Adrenal gland (tissue), 9 donors: ENCODE measurements at regions not wholly inside any gene's neighbourhood (a gene's known extent, or its start where the extent isn't known, plus 50 kb on each side); places are given as distances from the start of the nearest gene placed in this dataset.

Experiments used
- DNase-seq, 7 donors: peaks; one replicate each; pipeline ENCODE4 v3.0.0-alpha.2; 2019 to 2020
- H3K27ac ChIP-seq, 5 donors: fragments of 200-600 bp; sonication (generic) in 4 of 5; 1 replicate in 3 of 5; 2 replicates in 2 of 5; pipeline versions ENCODE4 v1.5.1 to v1.8.0; 2016 to 2020; ENCODE audit warnings: mild to moderate bottlenecking in 1 of 5
- H3K27me3 ChIP-seq: fragments of 200-600 bp; 2 replicates; pipeline ENCODE4 v1.8.0; 2021
- H3K36me3 ChIP-seq, 2 donors: fragments of 200-600 bp; replicated peaks in 1 of 2; 1 replicate in 1 of 2; 2 replicates in 1 of 2; pipeline versions ENCODE4 v1.5.1 to v1.8.0; 2018 to 2022
- H3K4me1 ChIP-seq, 2 donors: fragments of 200-600 bp; replicated peaks in 1 of 2; 1 replicate in 1 of 2; 2 replicates in 1 of 2; pipeline versions ENCODE4 v1.5.1 to v1.8.0; 2018 to 2021
- H3K4me3 ChIP-seq, 4 donors: fragments of 200-600 bp; sonication (generic) in 3 of 4; one replicate each; pipeline ENCODE4 v1.5.1; 2016 to 2018
- H3K9me3 ChIP-seq, 3 donors: fragments of 200-600 bp; sonication (generic) in 1 of 3; replicated peaks in 1 of 3; 1 replicate in 2 of 3; 2 replicates in 1 of 3; pipeline versions ENCODE4 v1.5.1 to v1.8.0; 2016 to 2021
- POLR2A ChIP-seq, 2 donors: fragments of 450-650 bp; IDR thresholded peaks; one replicate each; pipeline ENCODE4 v1.6.1; 2017; ENCODE audit warnings: antibody characterized with exemption in 2 of 2, mild to moderate bottlenecking in 2 of 2, moderate library complexity in 1 of 2
- WGBS, 4 donors: extraction: QIAGEN DNeasy Blood & Tissue Kit in 2 of 4; methylation state at CpG; one replicate each; pipeline versions ENCODE4 v1.1.5 to v1.1.7; 2013 to 2017; 5-methylcytosine and 5-hydroxymethylcytosine counted together
- intact Hi-C, 2 donors: fragments of 100-400 bp; cut with DNase I; formaldehyde crosslinking; loops; one replicate each; pipeline versions ENCODE4 v1.14.1 to v1.15.0; 2022 to 2023
- TF ChIP-seq, protein P1 (sequence below), 6 experiments: fragments of 450-650 bp in 4 of 6; fragments of 200-600 bp in 2 of 6; sonication (generic) in 1 of 6; IDR thresholded peaks; 1 replicate in 5 of 6; 2 replicates in 1 of 6; pipeline versions ENCODE4 v1.5.1 to v1.8.0; 2016 to 2021; ENCODE audit warnings: antibody characterized with exemption in 6 of 6, mild to moderate bottlenecking in 2 of 6, moderate library complexity in 1 of 6
- donor health status: healthy with polysubstance abuse.
- donor health status: Bipolar disorder and iron deficiency.
- donor health status: DM: yes; HTN: yes; CAD: no.
- donor health status: DM: no; HTN: no; CAD: no.
- donor health status: DM: no; HTN: no; CAD: no.

DNA sequence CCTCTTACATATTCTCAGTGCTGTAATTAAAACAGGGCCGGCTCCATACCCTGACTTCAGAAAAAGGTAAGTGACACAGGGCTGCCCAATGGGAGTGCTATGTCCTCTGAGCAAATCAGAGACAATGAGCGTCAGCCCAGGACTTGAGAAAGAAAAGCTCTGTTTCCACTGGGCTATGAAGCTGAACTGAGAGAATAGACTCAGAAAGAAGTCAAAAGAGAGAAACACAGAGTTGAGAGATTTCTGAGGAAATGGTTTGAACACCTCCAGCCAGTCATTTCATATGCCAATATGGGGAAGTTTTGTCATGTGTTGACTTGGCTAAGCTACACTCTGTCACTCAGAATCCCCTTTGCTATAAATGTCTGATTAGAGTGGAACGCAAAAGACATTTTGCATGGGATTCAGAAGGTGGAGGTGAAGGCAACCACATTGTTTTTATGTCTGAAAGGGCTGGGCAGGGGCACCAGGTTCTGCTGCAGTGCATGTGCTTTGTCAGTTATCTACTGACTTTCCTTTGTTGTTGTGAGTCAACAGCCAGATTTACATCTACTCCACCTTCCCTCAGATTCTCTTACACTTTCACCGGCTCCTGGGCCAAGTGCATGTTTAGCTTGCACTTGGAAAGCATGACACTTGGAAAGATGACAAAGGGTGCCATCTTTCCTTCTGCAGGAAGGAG, 313.3 kb downstream of the DUSP6 start:
- intact Hi-C loops = no loop called here
- Histone ChIP-seq H3K36me3 (no peaks in the 10 kb centered on the region), H3K27me3 (no peaks in the 10 kb centered on the region), H3K27ac (no peak overlapping the region), H3K4me1 (peaks cover 0 to 7% of the 10 kb centered on the region in 2 donors), H3K4me3 (no peak overlapping the region), H3K9me3 (no peaks in the 10 kb centered on the region)
- TF ChIP-seq POLR2A (IDR thresholded peaks at IDR 0.05) = no peak
- TF ChIP-seq, protein P1, sequence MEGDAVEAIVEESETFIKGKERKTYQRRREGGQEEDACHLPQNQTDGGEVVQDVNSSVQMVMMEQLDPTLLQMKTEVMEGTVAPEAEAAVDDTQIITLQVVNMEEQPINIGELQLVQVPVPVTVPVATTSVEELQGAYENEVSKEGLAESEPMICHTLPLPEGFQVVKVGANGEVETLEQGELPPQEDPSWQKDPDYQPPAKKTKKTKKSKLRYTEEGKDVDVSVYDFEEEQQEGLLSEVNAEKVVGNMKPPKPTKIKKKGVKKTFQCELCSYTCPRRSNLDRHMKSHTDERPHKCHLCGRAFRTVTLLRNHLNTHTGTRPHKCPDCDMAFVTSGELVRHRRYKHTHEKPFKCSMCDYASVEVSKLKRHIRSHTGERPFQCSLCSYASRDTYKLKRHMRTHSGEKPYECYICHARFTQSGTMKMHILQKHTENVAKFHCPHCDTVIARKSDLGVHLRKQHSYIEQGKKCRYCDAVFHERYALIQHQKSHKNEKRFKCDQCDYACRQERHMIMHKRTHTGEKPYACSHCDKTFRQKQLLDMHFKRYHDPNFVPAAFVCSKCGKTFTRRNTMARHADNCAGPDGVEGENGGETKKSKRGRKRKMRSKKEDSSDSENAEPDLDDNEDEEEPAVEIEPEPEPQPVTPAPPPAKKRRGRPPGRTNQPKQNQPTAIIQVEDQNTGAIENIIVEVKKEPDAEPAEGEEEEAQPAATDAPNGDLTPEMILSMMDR (IDR thresholded peaks at IDR 0.05) = no peak
- 85 to 90% (median 88%) methylated on average over 4 of the region's 4 CpGs for WGBS, 4 donors
- DNase-seq = no peak

DNA sequence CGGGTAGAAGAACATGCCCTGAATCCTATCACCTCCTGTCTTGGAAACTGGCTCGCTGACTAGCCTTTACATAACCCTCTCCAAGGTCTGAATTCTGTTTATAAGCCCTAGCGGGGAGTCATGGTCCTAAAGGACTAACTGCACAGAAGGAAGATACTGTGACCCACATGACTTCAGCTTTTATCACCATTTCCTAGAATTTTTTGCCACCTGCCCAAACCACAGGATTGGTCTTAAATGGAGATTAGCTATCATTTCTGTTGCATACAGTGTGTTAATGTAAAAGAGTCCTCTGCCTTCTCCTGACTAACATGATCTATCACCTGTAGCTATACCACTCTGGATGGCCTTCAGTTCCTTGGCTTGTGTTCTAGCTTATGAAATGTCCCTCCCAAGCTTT, 319.2 kb downstream of the DUSP6 start:
- TF ChIP-seq, protein P1 (IDR thresholded peaks at IDR 0.05) = no peak
- no peak for TF ChIP-seq POLR2A (IDR thresholded peaks at IDR 0.05)
- intact Hi-C loops = no loop called here
- H3K4me1 ChIP-seq = no peaks in the 10 kb centered on the region

DNA sequence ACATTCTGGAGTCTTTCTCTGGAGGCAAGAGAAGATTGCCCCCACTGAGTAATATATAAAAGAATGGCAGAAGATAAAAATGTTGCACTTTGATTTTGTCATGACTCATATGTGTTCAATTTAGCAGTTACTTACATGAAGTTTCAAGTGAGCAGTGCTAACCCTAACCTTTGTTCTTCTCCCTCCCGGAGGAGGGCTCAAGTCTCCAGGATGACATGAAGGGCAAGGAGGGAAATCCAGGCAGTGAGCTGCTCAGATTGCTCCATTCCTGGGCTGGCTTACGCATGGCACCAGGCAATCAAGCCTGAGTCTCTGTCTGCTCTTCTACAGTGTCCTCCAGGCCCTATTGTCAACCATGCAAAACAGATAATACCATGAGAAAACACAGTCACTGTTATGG, 322.3 kb downstream of the DUSP6 start:
- intact Hi-C loops = loop anchor here in 1 of 2 donors (10.0 kb wide), 1 partner anchor 495 kb away; the partner anchor contains the start of genes GALNT4 and POC1B
- Histone ChIP-seq H3K27ac (no peak overlapping the region), H3K4me1 (no peaks in the 10 kb centered on the region), H3K9me3 (peaks cover 0 to 5% (median 0%) of the 10 kb centered on the region in 3 donors), H3K36me3 (no peaks in the 10 kb centered on the region), H3K27me3 (no peaks in the 10 kb centered on the region), H3K4me3 (no peak overlapping the region)
- DNase-seq = no peak
- WGBS, 4 donors = 89 to 97% (median 93%) methylated on average over 2 of the region's 2 CpGs
- TF ChIP-seq, protein P1 (IDR thresholded peaks at IDR 0.05) = no peak
- no peak for TF ChIP-seq POLR2A (IDR thresholded peaks at IDR 0.05)

More for the DNA sequence above, 319.2 kb downstream of the DUSP6 start:
- no peak for DNase-seq
- Histone ChIP-seq H3K27me3 (no peaks in the 10 kb centered on the region), H3K9me3 (peaks cover 0 to 5% (median 0%) of the 10 kb centered on the region in 3 donors), H3K4me3 (no peak overlapping the region), H3K27ac (no peak overlapping the region), H3K36me3 (no peaks in the 10 kb centered on the region)
- WGBS, 4 donors = 77 to 93% (median 87%) methylated on average over 3 of the region's 3 CpGs

DNA sequence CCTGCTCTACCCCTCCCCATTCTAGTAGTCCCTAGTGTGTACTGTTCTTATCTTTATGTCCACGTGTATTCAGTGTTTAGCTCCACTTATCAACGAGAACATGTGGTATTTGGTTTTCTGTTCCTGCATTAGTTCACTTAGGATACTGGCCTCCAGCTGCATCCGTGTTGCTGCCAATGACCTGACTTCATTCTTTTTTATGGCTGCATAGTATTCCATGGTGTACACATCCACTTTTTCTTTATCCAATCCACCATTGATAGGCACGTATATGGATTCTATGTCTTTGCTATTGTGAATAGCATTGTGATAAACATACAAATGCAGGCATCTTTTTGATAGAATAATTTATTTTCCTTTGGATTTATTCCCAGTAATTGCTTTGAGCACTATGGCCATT, 327.7 kb downstream of the DUSP6 start:
- H3K27me3 ChIP-seq = no peaks in the 10 kb centered on the region
- H3K9me3 ChIP-seq = peaks cover 0 to 5% (median 0%) of the 10 kb centered on the region in 3 donors
- no peak overlapping the region for H3K27ac ChIP-seq
- DNase-seq = no peak
- H3K4me1 ChIP-seq = peaks cover 0 to 4% of the 10 kb centered on the region in 2 donors
- intact Hi-C loops = loop anchor here in 1 of 2 donors (10.0 kb wide), 1 partner anchor 500 kb away; the partner anchor contains the start of genes GALNT4 and POC1B
- H3K36me3 ChIP-seq = no peaks in the 10 kb centered on the region
- H3K4me3 ChIP-seq = no peak overlapping the region
- TF ChIP-seq, protein P1 (IDR thresholded peaks at IDR 0.05) = no peak
- no peak for TF ChIP-seq POLR2A (IDR thresholded peaks at IDR 0.05)
- 79 to 87% (median 84%) methylated on average over 4 of the region's 4 CpGs for WGBS, 4 donors
